ENCODE measurements at regions not wholly inside any gene's neighbourhood (a gene's known extent, or its start where the extent isn't known, plus 50 kb on each side); places are given as distances from the start of the nearest gene placed in this dataset.

DNA sequence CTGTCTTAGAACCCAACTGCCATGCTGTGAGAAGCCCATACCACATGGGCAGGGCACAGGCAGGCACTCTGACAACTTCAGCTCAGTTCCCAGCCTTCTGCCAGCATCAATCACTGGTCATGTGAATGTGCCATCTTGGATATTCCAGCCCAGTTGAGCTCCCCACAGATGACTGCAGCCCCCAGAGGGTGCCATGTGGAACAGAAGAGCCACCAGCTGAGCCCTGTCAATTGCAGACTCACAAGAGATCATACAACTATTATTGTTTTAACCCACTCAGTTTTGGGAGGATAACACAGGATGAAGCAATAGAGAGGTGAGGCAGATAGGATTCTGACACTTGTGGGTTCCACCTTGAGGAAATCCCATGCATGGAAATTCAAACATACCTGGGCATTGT, 78.4 kb upstream of the ZBTB40 start:
- no peak for TF ChIP-seq EZH2 (IDR thresholded peaks at IDR 0.05; ENCODE audit: borderline replicate concordance, low read length)
- TF ChIP-seq, protein P1, sequence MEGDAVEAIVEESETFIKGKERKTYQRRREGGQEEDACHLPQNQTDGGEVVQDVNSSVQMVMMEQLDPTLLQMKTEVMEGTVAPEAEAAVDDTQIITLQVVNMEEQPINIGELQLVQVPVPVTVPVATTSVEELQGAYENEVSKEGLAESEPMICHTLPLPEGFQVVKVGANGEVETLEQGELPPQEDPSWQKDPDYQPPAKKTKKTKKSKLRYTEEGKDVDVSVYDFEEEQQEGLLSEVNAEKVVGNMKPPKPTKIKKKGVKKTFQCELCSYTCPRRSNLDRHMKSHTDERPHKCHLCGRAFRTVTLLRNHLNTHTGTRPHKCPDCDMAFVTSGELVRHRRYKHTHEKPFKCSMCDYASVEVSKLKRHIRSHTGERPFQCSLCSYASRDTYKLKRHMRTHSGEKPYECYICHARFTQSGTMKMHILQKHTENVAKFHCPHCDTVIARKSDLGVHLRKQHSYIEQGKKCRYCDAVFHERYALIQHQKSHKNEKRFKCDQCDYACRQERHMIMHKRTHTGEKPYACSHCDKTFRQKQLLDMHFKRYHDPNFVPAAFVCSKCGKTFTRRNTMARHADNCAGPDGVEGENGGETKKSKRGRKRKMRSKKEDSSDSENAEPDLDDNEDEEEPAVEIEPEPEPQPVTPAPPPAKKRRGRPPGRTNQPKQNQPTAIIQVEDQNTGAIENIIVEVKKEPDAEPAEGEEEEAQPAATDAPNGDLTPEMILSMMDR (conservative IDR thresholded peaks at IDR 0.05 in 1 of 2, IDR thresholded peaks at IDR 0.05 in 1 of 2; ENCODE audit: extremely low read depth in 1 of 2, insufficient read depth in 1 of 2, low read depth in 1 of 2, low read length in 2 of 2): no peak
